Pancreas (tissue), 10 donors: ENCODE measurements at regions not wholly inside any gene's neighbourhood (a gene's known extent, or its start where the extent isn't known, plus 50 kb on each side); places are given as distances from the start of the nearest gene placed in this dataset.

Source experiments
- ATAC-seq, 4 donors: fragments of 200-7000 bp; cut with Tn5 transposase; one replicate each; pipeline versions ENCODE4 v1.8.0 to v1.9.1; 2020; ENCODE audit warnings: mild to moderate bottlenecking in 4 of 4, moderate library complexity in 4 of 4
- DNase-seq, 6 donors: peaks; one replicate each; pipeline ENCODE4 v3.0.0-alpha.2; 2020
- FAIRE-seq: peaks from 2 replicates; lab custom pipeline; 2012; peaks lifted over from hg19 to GRCh38; lab: Jason Lieb, UNC
- H3K27ac ChIP-seq, 4 donors: fragments of 200-600 bp; sonication (generic); 1 replicate in 3 of 4; 2 replicates in 1 of 4; pipeline versions ENCODE4 v1.5.0 to v1.8.0; 2020
- H3K27me3 ChIP-seq, 4 donors: fragments of 200-600 bp; one replicate each; pipeline ENCODE4 v1.8.0; 2021
- H3K36me3 ChIP-seq, 3 donors: fragments of 200-600 bp; sonication (generic) in 1 of 3; one replicate each; pipeline versions ENCODE4 v1.5.0 to v1.8.0; 2020 to 2021
- H3K4me1 ChIP-seq, 3 donors: fragments of 200-600 bp; one replicate each; pipeline ENCODE4 v1.8.0; 2021
- H3K4me3 ChIP-seq, 4 donors: fragments of 200-600 bp; sonication (generic) in 2 of 4; one replicate each; pipeline versions ENCODE4 v1.5.0 to v1.8.0; 2020 to 2021
- H3K9me3 ChIP-seq, 4 donors: fragments of 200-600 bp; one replicate each; pipeline ENCODE4 v1.8.0; 2021
- WGBS, 2 donors: extraction: QIAGEN DNeasy Blood & Tissue Kit; methylation state at CpG; one replicate each; pipeline ENCODE4 v1.1.7; 2013; 5-methylcytosine and 5-hydroxymethylcytosine counted together
- intact Hi-C, 3 donors: fragments of 100-400 bp; cut with DNase I; formaldehyde crosslinking; loops; one replicate each; pipeline versions ENCODE4 v1.11.1 to v1.14.2; 2022
- TF ChIP-seq, protein P1 (sequence below), 4 donors: fragments of 200-600 bp; sonication (generic) in 3 of 4; IDR thresholded peaks; one replicate each; pipeline versions ENCODE4 v1.5.0 to v1.8.0; 2021; ENCODE audit warnings: antibody characterized with exemption in 4 of 4
- donor health status: healthy with polysubstance abuse.
- donor health status: DM: no; HTN: no; CAD: no; lungs with moderate emphysema.
- donor health status: DM: no; HTN: no; CAD: no.
- donor health status: control.
- donor health status: control.
- donor health status: Bipolar disorder and iron deficiency.
- donor health status: DM: yes; HTN: yes; CAD: no.
- donor health status: DM: no; HTN: no; CAD: no.
- donor health status: DM: no; HTN: no; CAD: no.
- donor health status: DM: yes; HTN: yes; CAD: no.

DNA sequence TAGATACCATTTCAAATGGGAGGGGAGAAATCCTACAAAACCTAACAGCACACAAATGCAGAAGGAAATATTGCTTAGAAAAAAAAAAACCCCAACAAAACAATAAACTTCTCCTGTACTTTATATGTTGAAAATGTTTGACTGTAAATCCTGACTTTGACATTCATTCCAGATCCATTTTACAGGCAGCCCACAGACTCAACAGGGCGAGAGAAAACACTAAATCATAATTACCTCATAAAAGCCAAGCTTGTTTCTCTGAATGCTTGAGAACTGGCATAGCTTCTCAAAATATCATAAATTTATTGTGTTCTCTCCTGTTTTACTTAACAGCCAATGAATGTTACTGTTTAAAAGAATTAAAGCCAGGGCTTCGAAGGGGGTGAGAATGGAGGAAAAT, 273.2 kb downstream of the CD83 start:
- no peak overlapping the region for H3K27ac ChIP-seq
- H3K36me3 ChIP-seq = no peaks in the 10 kb centered on the region
- no peak overlapping the region for H3K4me3 ChIP-seq
- H3K9me3 ChIP-seq = no peaks in the 10 kb centered on the region
- WGBS, 2 donors = 78 to 79% methylated on average over 2 of the region's 2 CpGs
- FAIRE-seq (no peak), DNase-seq (no peak), ATAC-seq (no peak)
- TF ChIP-seq, protein P1, sequence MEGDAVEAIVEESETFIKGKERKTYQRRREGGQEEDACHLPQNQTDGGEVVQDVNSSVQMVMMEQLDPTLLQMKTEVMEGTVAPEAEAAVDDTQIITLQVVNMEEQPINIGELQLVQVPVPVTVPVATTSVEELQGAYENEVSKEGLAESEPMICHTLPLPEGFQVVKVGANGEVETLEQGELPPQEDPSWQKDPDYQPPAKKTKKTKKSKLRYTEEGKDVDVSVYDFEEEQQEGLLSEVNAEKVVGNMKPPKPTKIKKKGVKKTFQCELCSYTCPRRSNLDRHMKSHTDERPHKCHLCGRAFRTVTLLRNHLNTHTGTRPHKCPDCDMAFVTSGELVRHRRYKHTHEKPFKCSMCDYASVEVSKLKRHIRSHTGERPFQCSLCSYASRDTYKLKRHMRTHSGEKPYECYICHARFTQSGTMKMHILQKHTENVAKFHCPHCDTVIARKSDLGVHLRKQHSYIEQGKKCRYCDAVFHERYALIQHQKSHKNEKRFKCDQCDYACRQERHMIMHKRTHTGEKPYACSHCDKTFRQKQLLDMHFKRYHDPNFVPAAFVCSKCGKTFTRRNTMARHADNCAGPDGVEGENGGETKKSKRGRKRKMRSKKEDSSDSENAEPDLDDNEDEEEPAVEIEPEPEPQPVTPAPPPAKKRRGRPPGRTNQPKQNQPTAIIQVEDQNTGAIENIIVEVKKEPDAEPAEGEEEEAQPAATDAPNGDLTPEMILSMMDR (IDR thresholded peaks at IDR 0.05) = no peak
- intact Hi-C loops = no loop called here
- H3K27me3 ChIP-seq = no peaks in the 10 kb centered on the region
- no peaks in the 10 kb centered on the region for H3K4me1 ChIP-seq

DNA sequence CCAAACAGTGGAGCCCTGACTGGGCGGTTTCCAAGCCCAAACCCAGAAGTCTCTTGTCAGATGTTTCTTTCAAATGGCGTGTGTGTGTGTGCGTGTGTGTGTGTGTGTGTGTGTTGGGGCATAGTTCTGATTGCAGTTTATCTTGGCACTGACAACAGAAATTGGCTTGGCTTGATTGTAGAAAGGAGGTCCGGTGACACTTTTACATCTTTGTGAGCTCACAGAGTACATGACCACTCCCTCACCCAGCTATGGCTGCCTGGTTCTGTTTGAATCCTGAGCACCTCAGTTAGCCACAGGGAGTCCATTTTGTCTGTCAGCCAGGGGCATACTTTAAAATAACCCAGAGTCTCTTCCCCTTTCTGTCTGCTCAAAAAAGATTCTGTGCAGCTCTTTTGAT, 276.3 kb downstream of the CD83 start:
- FAIRE-seq (no peak), ATAC-seq (no peak), DNase-seq (no peak)
- Histone ChIP-seq H3K4me1 (no peaks in the 10 kb centered on the region), H3K27ac (no peak overlapping the region), H3K4me3 (no peak overlapping the region), H3K36me3 (no peaks in the 10 kb centered on the region), H3K27me3 (no peaks in the 10 kb centered on the region), H3K9me3 (no peaks in the 10 kb centered on the region)
- intact Hi-C loops = no loop called here
- TF ChIP-seq, protein P1 (IDR thresholded peaks at IDR 0.05) = no peak
- WGBS, 2 donors = 49 to 56% methylated on average over 4 of the region's 4 CpGs

DNA sequence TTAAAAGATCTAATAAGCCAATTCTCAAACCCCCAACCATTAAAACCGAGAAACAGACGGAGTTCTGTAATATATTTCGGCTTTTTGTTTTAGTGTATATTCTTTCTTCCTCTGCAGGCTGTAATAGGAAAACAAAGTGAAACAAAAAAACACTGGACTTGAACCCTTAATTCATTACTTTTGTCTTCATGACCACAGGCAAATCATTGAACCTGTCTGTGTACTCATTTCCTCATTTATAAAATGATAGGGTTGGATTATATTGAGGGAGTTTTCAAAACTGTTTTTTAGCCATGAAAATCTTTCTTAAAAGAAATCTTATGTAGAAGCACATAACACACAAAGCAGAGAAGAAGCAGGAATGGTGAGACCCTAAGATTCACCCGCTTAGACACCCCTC, 278.8 kb downstream of the CD83 start:
- WGBS, 2 donors = 92 to 94% methylated on average over 4 of the region's 4 CpGs
- Histone ChIP-seq H3K4me3 (no peak overlapping the region), H3K4me1 (no peaks in the 10 kb centered on the region), H3K9me3 (no peaks in the 10 kb centered on the region), H3K27me3 (no peaks in the 10 kb centered on the region), H3K36me3 (no peaks in the 10 kb centered on the region), H3K27ac (no peak overlapping the region)
- intact Hi-C loops = no loop called here
- TF ChIP-seq, protein P1 (IDR thresholded peaks at IDR 0.05) = no peak
- FAIRE-seq = no peak
- no peak for DNase-seq
- ATAC-seq = no peak

DNA sequence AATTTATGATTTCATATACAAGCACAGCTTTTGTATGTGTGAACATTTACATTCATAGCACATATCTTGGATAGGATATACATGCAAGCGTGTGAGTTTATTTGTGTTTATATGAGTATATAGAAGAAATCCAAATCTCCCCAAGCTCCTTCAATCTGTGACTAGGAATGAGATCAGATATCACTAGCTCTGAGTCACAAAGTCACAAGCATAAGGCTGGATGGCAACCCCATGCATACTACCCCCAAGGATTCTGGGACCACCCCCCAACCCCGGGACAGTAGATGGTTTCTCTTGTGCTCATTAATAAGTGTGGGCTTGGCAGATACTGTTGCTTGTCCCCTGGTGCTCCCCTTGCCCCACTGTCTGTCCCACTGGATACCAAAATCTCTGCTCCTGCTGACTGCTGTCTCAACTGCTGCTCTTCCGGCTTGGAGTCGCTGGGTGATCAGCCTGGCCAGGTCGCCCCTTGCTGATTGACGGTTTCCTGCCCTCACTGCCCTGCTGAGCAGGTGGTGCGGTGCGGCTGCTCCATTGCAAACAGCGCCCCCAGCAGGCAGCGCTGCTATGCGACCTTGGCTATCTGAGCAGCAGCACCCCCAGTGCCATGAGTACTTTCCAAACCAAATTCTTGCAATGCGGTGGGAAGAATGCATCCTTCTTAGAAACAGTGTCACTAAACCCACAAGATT, 279.4 kb downstream of the CD83 start:
- peak in 3 of 6 donors; percentile 7 to 61 (median 34) for DNase-seq
- Histone ChIP-seq H3K4me1 (no peaks in the 10 kb centered on the region), H3K27me3 (no peaks in the 10 kb centered on the region), H3K9me3 (no peaks in the 10 kb centered on the region), H3K36me3 (no peaks in the 10 kb centered on the region), H3K4me3 (no peak overlapping the region), H3K27ac (no peak overlapping the region)
- TF ChIP-seq, protein P1 (IDR thresholded peaks at IDR 0.05) = no peak
- WGBS, 2 donors = 19 to 21% methylated on average over 12 of the region's 12 CpGs
- intact Hi-C loops = no loop called here
- FAIRE-seq = no peak
- peak in 1 of 4 donors; percentile 57 for ATAC-seq

DNA sequence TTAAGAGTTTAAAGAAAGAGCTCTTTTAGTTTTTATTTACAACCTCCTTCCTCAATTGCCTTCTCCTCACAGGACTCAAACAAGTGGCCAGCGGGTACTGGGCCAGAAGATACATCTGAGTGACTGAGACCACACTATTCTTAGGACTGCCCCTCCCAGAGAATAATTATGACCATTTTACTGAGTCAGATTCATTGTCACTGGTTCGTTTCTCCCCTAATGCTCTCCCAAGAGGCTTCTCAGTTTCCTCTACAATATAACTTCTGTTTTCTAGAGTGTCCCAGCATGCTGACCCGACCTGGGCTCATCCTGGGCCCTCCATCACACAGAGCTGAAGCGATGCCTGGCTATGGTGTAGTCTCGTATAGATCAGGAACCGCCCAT, 279.9 kb downstream of the CD83 start:
- DNase-seq (no peak), ATAC-seq (no peak), FAIRE-seq (no peak)
- H3K36me3 ChIP-seq = no peaks in the 10 kb centered on the region
- intact Hi-C loops = no loop called here
- H3K27ac ChIP-seq = no peak overlapping the region
- 75 to 80% methylated on average over 6 of the region's 6 CpGs for WGBS, 2 donors
- H3K4me1 ChIP-seq = no peaks in the 10 kb centered on the region
- no peak overlapping the region for H3K4me3 ChIP-seq
- H3K27me3 ChIP-seq = no peaks in the 10 kb centered on the region
- H3K9me3 ChIP-seq = no peaks in the 10 kb centered on the region
- TF ChIP-seq, protein P1 (IDR thresholded peaks at IDR 0.05) = no peak
